ENCODE measurements at regions not wholly inside any gene's neighbourhood (a gene's known extent, or its start where the extent isn't known, plus 50 kb on each side); places are given as distances from the start of the nearest gene placed in this dataset.
"Not testable (repeated sequence)": the region's sequence is repeated elsewhere in the genome, so short reads cannot be mapped to it uniquely, and the experiment has no call there.

- peak; percentile 77 for TF ChIP-seq CTCF (IDR thresholded peaks at IDR 0.05; ENCODE audit: borderline replicate concordance, control extremely low read depth, extremely low read depth, insufficient read depth, missing control alignments)
- peak; percentile 46 for DNase-seq (ENCODE audit: low spot score)
- in situ Hi-C loops (cut with MboI; ENCODE audit: low sequenced_read_pairs, unreplicated experiment): loop anchor here (10.0 kb wide), 2 partner anchors 171 to 401 kb away; partner anchors contain the start of gene GUCY2F
Measured at GRCh38 chrX:109886122-109886761, 116.7 kb upstream of the TMEM164 start.

GRCh38 chrX:109889289-109890006 is 113.5 kb upstream of the TMEM164 start:
- TF ChIP-seq CTCF (IDR thresholded peaks at IDR 0.05; ENCODE audit: borderline replicate concordance, control extremely low read depth, extremely low read depth, insufficient read depth, missing control alignments): no peak
- DNase-seq (ENCODE audit: low spot score): no peak
- in situ Hi-C loops (cut with MboI; ENCODE audit: low sequenced_read_pairs, unreplicated experiment): loop anchor here (10.0 kb wide), 2 partner anchors 175 to 405 kb away; partner anchors contain the start of gene GUCY2F

GRCh38 chrX:109890300-109890699 is 112.6 kb upstream of the TMEM164 start:
- no peak for DNase-seq (ENCODE audit: low spot score)
- in situ Hi-C loops (cut with MboI; ENCODE audit: low sequenced_read_pairs, unreplicated experiment): no loop called here
- TF ChIP-seq CTCF (IDR thresholded peaks at IDR 0.05; ENCODE audit: borderline replicate concordance, control extremely low read depth, extremely low read depth, insufficient read depth, missing control alignments): no peak

GRCh38 chrX:109890910-109891502 is 111.9 kb upstream of the TMEM164 start:
- in situ Hi-C loops (cut with MboI; ENCODE audit: low sequenced_read_pairs, unreplicated experiment): no loop called here
- peak; percentile 50 for DNase-seq (ENCODE audit: low spot score)
- TF ChIP-seq CTCF (IDR thresholded peaks at IDR 0.05; ENCODE audit: borderline replicate concordance, control extremely low read depth, extremely low read depth, insufficient read depth, missing control alignments): peak; percentile 90

GRCh38 chrX:109896024-109896423 is 106.9 kb upstream of the TMEM164 start:
- DNase-seq (ENCODE audit: low spot score); in situ Hi-C loops (cut with MboI; ENCODE audit: low sequenced_read_pairs, unreplicated experiment): not testable (repeated sequence)

- DNase-seq (ENCODE audit: low spot score): no peak
- in situ Hi-C loops (cut with MboI; ENCODE audit: low sequenced_read_pairs, unreplicated experiment): loop anchor here (25.0 kb wide), 2 partner anchors 235 to 510 kb away; no protein-coding TSS in a partner anchor
- TF ChIP-seq CTCF (IDR thresholded peaks at IDR 0.05; ENCODE audit: borderline replicate concordance, control extremely low read depth, extremely low read depth, insufficient read depth, missing control alignments): no peak
Measured at GRCh38 chrX:109902665-109903064, 100.2 kb upstream of the TMEM164 start.

- no peak for DNase-seq (ENCODE audit: low spot score)
- in situ Hi-C loops (cut with MboI; ENCODE audit: low sequenced_read_pairs, unreplicated experiment): loop anchor here (25.0 kb wide), 2 partner anchors 226 to 501 kb away; no protein-coding TSS in a partner anchor
- TF ChIP-seq CTCF (IDR thresholded peaks at IDR 0.05; ENCODE audit: borderline replicate concordance, control extremely low read depth, extremely low read depth, insufficient read depth, missing control alignments): peak; percentile 22
Measured at GRCh38 chrX:109911046-109911445, 91.9 kb upstream of the TMEM164 start.

GRCh38 chrX:109912993-109913392 is 89.9 kb upstream of the TMEM164 start:
- not testable (repeated sequence) for DNase-seq (ENCODE audit: low spot score)
- in situ Hi-C loops (cut with MboI; ENCODE audit: low sequenced_read_pairs, unreplicated experiment): loop anchor here (25.0 kb wide), 2 partner anchors 224 to 499 kb away; no protein-coding TSS in a partner anchor

All from GM13976 (cell line).